ENCODE measurements at regions not wholly inside any gene's neighbourhood (a gene's known extent, or its start where the extent isn't known, plus 50 kb on each side); places are given as distances from the start of the nearest gene placed in this dataset.

DNA sequence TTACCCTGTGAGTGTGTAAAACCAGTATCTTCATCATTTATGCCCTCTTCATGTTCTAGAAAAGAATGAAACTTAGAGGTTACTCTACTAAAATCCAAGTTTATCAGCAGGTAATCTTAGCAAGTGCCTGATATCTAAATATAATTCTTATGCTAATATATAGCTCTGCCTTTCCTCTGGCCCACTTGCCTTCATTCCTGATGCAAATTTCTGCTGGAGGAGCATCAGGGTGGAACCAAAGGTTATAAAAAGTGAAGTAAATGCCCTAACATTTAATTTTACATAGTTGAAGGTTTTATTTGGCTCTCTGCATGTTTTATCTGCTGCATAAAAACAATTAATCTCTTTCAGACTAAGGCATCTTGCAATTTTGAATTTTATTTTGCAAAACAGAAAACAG lies 936.2 kb downstream of the ROBO2 start:
- no peaks in the 10 kb centered on the region for H3K9me3 ChIP-seq (ENCODE audit: insufficient read depth, low read depth, low read length)
- H3K4me1 ChIP-seq (ENCODE audit: insufficient read depth, low read length, poor library complexity, severe bottlenecking), result no peaks in the 10 kb centered on the region
- H3F3A ChIP-seq (ENCODE audit: low read depth), result no peaks in the 10 kb centered on the region
- no peaks in the 10 kb centered on the region for H3K27me3 ChIP-seq (ENCODE audit: insufficient read depth, low read length, poor library complexity, severe bottlenecking)
- TF ChIP-seq EZH2phosphoT487 (IDR thresholded peaks at IDR 0.05; ENCODE audit: borderline replicate concordance), result no peak
- TF ChIP-seq, protein P1, sequence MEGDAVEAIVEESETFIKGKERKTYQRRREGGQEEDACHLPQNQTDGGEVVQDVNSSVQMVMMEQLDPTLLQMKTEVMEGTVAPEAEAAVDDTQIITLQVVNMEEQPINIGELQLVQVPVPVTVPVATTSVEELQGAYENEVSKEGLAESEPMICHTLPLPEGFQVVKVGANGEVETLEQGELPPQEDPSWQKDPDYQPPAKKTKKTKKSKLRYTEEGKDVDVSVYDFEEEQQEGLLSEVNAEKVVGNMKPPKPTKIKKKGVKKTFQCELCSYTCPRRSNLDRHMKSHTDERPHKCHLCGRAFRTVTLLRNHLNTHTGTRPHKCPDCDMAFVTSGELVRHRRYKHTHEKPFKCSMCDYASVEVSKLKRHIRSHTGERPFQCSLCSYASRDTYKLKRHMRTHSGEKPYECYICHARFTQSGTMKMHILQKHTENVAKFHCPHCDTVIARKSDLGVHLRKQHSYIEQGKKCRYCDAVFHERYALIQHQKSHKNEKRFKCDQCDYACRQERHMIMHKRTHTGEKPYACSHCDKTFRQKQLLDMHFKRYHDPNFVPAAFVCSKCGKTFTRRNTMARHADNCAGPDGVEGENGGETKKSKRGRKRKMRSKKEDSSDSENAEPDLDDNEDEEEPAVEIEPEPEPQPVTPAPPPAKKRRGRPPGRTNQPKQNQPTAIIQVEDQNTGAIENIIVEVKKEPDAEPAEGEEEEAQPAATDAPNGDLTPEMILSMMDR (conservative IDR thresholded peaks at IDR 0.05; ENCODE audit: low read length), result no peak
- no peaks in the 10 kb centered on the region for H3K79me2 ChIP-seq (ENCODE audit: insufficient read depth, low read length)
- no peak overlapping the region for H3K4me3 ChIP-seq (ENCODE audit: low read length, poor library complexity, severe bottlenecking)
- H3K4me2 ChIP-seq (ENCODE audit: low read depth, low read length, poor library complexity, severe bottlenecking), result no peak overlapping the region
- no peak overlapping the region for H3K9ac ChIP-seq (ENCODE audit: low read depth, low read length, poor library complexity, severe bottlenecking)
- no peaks in the 10 kb centered on the region for H4K20me1 ChIP-seq (ENCODE audit: insufficient read depth, low read length, poor library complexity, severe bottlenecking)
- no peaks in the 10 kb centered on the region for H3K36me3 ChIP-seq (ENCODE audit: insufficient read depth, low read length)
- H2AFZ ChIP-seq (ENCODE audit: low read length), result no peak overlapping the region
- no peaks in the 10 kb centered on the region for H3K9me2 ChIP-seq (replicated peaks; ENCODE audit: low read depth, low read length)

DNA sequence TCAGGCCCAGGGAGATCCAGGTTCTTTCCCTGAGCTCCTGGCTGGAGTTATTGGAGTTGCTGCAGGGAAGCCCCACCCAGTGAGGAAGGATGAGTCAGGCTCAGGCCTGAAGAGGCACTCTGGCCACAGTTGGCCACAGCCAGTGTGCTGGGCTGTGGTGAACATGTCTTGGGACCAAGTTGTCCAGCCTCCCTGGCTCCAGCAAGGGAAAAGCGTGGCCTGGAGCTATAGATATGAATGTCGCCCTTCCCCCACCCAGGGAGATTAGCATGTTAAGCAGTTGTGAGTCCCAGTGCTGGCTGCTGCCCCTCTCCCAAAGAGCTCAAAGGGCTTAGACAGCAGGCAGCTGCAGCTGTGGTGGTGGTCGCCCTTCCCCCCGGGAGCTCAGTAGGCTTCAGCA lies 963.2 kb downstream of the ROBO2 start:
- Histone ChIP-seq H2AFZ (ENCODE audit: low read length) (no peak overlapping the region), H3K9ac (ENCODE audit: low read depth, low read length, poor library complexity, severe bottlenecking) (no peak overlapping the region), H4K20me1 (ENCODE audit: insufficient read depth, low read length, poor library complexity, severe bottlenecking) (no peaks in the 10 kb centered on the region), H3K36me3 (ENCODE audit: insufficient read depth, low read length) (no peaks in the 10 kb centered on the region), H3K4me3 (ENCODE audit: low read length, poor library complexity, severe bottlenecking) (no peak overlapping the region), H3F3A (ENCODE audit: low read depth) (no peaks in the 10 kb centered on the region), H3K27me3 (ENCODE audit: insufficient read depth, low read length, poor library complexity, severe bottlenecking) (no peaks in the 10 kb centered on the region), H3K4me2 (ENCODE audit: low read depth, low read length, poor library complexity, severe bottlenecking) (no peak overlapping the region), H3K4me1 (ENCODE audit: insufficient read depth, low read length, poor library complexity, severe bottlenecking) (no peaks in the 10 kb centered on the region), H3K9me2 (replicated peaks; ENCODE audit: low read depth, low read length) (no peaks in the 10 kb centered on the region), H3K9me3 (ENCODE audit: insufficient read depth, low read depth, low read length) (no peaks in the 10 kb centered on the region), H3K79me2 (ENCODE audit: insufficient read depth, low read length) (no peaks in the 10 kb centered on the region)
- TF ChIP-seq EZH2phosphoT487 (IDR thresholded peaks at IDR 0.05; ENCODE audit: borderline replicate concordance), result no peak
- TF ChIP-seq, protein P1 (conservative IDR thresholded peaks at IDR 0.05; ENCODE audit: low read length), result no peak

DNA sequence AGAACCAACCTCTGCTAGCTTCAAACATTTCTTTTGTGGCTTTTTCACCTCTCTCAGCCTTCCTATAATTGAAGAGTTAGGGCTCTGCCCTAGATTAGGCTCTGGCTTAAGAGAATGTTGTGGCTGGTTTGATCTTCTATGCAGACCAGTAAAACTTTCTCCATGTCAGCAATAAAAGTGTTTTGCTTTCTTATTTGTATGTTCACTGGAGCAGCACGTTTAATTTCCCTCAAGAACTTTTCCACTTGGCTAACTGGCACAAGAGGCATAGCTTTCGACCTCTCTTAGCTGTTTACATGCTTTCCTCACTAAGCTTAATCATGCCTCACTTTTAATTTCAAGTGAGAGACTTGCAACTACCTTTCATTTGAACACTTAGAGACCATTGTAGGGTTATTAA lies 964.7 kb downstream of the ROBO2 start:
- no peaks in the 10 kb centered on the region for H3F3A ChIP-seq (ENCODE audit: low read depth)
- no peak overlapping the region for H2AFZ ChIP-seq (ENCODE audit: low read length)
- H3K4me2 ChIP-seq (ENCODE audit: low read depth, low read length, poor library complexity, severe bottlenecking), result no peak overlapping the region
- no peaks in the 10 kb centered on the region for H3K36me3 ChIP-seq (ENCODE audit: insufficient read depth, low read length)
- H3K79me2 ChIP-seq (ENCODE audit: insufficient read depth, low read length), result no peaks in the 10 kb centered on the region
- TF ChIP-seq, protein P1 (conservative IDR thresholded peaks at IDR 0.05; ENCODE audit: low read length), result no peak
- no peak for TF ChIP-seq EZH2phosphoT487 (IDR thresholded peaks at IDR 0.05; ENCODE audit: borderline replicate concordance)
- no peak overlapping the region for H3K4me3 ChIP-seq (ENCODE audit: low read length, poor library complexity, severe bottlenecking)
- H3K4me1 ChIP-seq (ENCODE audit: insufficient read depth, low read length, poor library complexity, severe bottlenecking), result no peaks in the 10 kb centered on the region
- H3K9me3 ChIP-seq (ENCODE audit: insufficient read depth, low read depth, low read length), result no peaks in the 10 kb centered on the region
- no peaks in the 10 kb centered on the region for H3K9me2 ChIP-seq (replicated peaks; ENCODE audit: low read depth, low read length)
- H4K20me1 ChIP-seq (ENCODE audit: insufficient read depth, low read length, poor library complexity, severe bottlenecking), result no peaks in the 10 kb centered on the region
- no peaks in the 10 kb centered on the region for H3K27me3 ChIP-seq (ENCODE audit: insufficient read depth, low read length, poor library complexity, severe bottlenecking)
- no peak overlapping the region for H3K9ac ChIP-seq (ENCODE audit: low read depth, low read length, poor library complexity, severe bottlenecking)
